A549 (cell line): ENCODE measurements at regions not wholly inside any gene's neighbourhood (a gene's known extent, or its start where the extent isn't known, plus 50 kb on each side); places are given as distances from the start of the nearest gene placed in this dataset.

Source experiments
- GATA3 ChIP-seq: IDR thresholded peaks from 2 replicates; pipeline ENCODE4 v1.6.1; 2012; ENCODE audit warnings: borderline replicate concordance
- TF ChIP-seq, protein P1 (sequence below): fragments of >200 bp; sonication (Bioruptor Twin); formaldehyde crosslinking; IDR thresholded peaks from 3 replicates; pipeline ENCODE4 v1.5.1; 2016
- TF ChIP-seq, protein P2 (sequence below): fragments of 200-600 bp; sonication (generic); IDR thresholded peaks from 2 replicates; pipeline ENCODE4 v1.6.1; 2016; ENCODE audit warnings: antibody characterized with exemption, mild to moderate bottlenecking, moderate library complexity

DNA sequence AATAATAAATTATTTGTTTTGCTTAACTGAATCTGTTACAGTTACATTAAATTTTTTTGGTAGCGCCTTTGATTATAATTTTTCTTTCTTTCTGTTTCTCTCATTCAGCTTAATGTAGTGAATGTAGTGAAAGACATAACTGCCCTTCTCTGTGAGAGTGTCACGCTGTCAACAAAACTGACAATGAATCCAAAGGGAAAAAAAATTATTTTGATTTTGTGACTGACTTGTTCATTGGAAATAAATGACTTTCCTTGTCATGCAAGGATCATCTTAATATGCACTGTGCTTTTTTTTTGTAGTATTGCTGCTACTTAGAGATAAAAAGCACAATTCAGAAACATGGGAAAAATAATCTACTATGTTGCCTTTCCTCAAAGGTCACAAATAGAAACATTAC is 1196.4 kb downstream of the PCDH17 start:
- TF ChIP-seq, protein P1, sequence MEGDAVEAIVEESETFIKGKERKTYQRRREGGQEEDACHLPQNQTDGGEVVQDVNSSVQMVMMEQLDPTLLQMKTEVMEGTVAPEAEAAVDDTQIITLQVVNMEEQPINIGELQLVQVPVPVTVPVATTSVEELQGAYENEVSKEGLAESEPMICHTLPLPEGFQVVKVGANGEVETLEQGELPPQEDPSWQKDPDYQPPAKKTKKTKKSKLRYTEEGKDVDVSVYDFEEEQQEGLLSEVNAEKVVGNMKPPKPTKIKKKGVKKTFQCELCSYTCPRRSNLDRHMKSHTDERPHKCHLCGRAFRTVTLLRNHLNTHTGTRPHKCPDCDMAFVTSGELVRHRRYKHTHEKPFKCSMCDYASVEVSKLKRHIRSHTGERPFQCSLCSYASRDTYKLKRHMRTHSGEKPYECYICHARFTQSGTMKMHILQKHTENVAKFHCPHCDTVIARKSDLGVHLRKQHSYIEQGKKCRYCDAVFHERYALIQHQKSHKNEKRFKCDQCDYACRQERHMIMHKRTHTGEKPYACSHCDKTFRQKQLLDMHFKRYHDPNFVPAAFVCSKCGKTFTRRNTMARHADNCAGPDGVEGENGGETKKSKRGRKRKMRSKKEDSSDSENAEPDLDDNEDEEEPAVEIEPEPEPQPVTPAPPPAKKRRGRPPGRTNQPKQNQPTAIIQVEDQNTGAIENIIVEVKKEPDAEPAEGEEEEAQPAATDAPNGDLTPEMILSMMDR, result no peak
- TF ChIP-seq, protein P2, sequence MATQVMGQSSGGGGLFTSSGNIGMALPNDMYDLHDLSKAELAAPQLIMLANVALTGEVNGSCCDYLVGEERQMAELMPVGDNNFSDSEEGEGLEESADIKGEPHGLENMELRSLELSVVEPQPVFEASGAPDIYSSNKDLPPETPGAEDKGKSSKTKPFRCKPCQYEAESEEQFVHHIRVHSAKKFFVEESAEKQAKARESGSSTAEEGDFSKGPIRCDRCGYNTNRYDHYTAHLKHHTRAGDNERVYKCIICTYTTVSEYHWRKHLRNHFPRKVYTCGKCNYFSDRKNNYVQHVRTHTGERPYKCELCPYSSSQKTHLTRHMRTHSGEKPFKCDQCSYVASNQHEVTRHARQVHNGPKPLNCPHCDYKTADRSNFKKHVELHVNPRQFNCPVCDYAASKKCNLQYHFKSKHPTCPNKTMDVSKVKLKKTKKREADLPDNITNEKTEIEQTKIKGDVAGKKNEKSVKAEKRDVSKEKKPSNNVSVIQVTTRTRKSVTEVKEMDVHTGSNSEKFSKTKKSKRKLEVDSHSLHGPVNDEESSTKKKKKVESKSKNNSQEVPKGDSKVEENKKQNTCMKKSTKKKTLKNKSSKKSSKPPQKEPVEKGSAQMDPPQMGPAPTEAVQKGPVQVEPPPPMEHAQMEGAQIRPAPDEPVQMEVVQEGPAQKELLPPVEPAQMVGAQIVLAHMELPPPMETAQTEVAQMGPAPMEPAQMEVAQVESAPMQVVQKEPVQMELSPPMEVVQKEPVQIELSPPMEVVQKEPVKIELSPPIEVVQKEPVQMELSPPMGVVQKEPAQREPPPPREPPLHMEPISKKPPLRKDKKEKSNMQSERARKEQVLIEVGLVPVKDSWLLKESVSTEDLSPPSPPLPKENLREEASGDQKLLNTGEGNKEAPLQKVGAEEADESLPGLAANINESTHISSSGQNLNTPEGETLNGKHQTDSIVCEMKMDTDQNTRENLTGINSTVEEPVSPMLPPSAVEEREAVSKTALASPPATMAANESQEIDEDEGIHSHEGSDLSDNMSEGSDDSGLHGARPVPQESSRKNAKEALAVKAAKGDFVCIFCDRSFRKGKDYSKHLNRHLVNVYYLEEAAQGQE, result no peak
- no peak for TF ChIP-seq GATA3
